Central memory CD8-positive, alpha-beta T cell (primary cell): ENCODE measurements at regions not wholly inside any gene's neighbourhood (a gene's known extent, or its start where the extent isn't known, plus 50 kb on each side); places are given as distances from the start of the nearest gene placed in this dataset.

Experiments used
- ATAC-seq: fragments of 150-1000 bp; cut with Tn5 transposase; replicated peaks from 2 replicates; pipeline ENCODE4 v1.10.0; 2022; ENCODE audit warnings: mild to moderate bottlenecking, moderate FRiP score, moderate number of reproducible peaks; ENCODE audit not compliant: poor library complexity, severe bottlenecking; ENCODE audit errors: extremely low read depth
- DNase-seq, 2 donors: peaks; one replicate each; pipeline ENCODE4 v3.0.0; 2021; ENCODE audit warnings: low spot score in 2 of 2
- H3K27ac Mint-ChIP-seq: one replicate; pipeline ENCODE4 v1.8.0; 2022; ENCODE audit warnings: low read depth, mild to moderate bottlenecking, moderate library complexity, mixed read lengths
- H3K27me3 Mint-ChIP-seq: one replicate; pipeline ENCODE4 v1.8.0; 2022; ENCODE audit warnings: mixed read lengths
- H3K36me3 Mint-ChIP-seq: one replicate; pipeline ENCODE4 v1.8.0; 2022; ENCODE audit warnings: mild to moderate bottlenecking, moderate library complexity, mixed read lengths; ENCODE audit not compliant: insufficient read depth
- H3K4me1 Mint-ChIP-seq: one replicate; pipeline ENCODE4 v1.8.0; 2022; ENCODE audit warnings: mixed read lengths
- H3K4me3 Mint-ChIP-seq: one replicate; pipeline ENCODE4 v1.8.0; 2022; ENCODE audit warnings: mild to moderate bottlenecking, moderate library complexity, mixed read lengths
- H3K9me3 Mint-ChIP-seq: one replicate; pipeline ENCODE4 v1.8.0; 2022; ENCODE audit warnings: mixed read lengths

DNA sequence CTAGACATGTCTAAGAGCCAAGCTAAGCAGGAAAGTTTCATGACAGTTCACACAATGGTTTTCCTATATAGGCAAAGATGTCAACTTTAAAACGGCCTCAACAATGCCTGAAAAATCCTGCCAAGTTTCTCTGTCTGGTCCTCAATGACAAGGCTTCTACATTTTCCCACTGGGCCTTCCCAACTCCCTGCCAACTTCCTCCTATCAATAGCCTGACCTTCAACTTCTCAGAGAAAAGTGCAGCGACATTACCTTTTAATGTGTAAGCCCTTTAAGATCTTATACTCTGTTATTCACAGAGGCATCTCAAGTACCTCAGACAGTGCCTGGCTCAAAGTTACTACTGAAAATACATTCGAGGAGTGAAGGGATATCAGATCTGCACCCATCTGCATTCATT is 56.2 kb upstream of the BTBD3 start:
- peaks cover 2% of the 10 kb centered on the region for H3K36me3 Mint-ChIP-seq
- no peak for DNase-seq

DNA sequence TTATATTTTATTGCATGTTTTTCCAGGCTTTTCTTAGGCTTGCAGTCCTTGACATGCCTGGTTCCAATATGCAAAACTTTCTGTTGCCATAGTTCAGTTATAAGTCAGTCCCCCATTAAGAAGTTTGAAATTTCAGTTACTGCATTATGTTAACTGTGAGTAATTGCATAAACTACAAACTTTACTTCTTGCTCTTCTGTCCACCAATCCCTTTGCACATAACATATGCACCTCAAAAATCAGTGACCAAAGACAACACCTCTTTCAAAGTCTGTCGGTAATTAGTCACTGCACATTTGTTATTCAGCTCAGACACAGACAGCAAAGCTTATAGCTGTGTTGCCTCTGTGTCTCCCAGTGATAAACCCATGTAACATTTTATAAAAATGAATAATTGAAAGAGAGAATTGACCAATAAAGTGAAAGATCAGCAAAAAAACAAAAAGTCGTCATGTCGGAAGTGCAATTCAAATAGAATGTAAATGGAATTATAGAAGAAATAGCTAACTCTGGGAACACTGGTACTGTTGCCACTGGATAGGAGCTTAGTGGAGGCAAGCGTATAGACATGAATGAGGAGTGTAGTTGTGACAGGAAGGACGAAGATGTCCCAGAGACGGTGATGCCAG is 50.3 kb upstream of the BTBD3 start:
- ATAC-seq, result no peak
- Mint-ChIP-seq H3K36me3 (peaks cover 2% of the 10 kb centered on the region), H3K9me3 (peaks cover 32% of the 10 kb centered on the region), H3K4me1 (no peaks in the 10 kb centered on the region), H3K27me3 (no peaks in the 10 kb centered on the region), H3K4me3 (no peak overlapping the region), H3K27ac (no peak overlapping the region)
- no peak for DNase-seq

More for the DNA sequence above, 56.2 kb upstream of the BTBD3 start:
- no peaks in the 10 kb centered on the region for H3K4me1 Mint-ChIP-seq
- H3K27me3 Mint-ChIP-seq, result no peaks in the 10 kb centered on the region
- H3K4me3 Mint-ChIP-seq, result no peak overlapping the region
- H3K9me3 Mint-ChIP-seq, result peaks cover 31% of the 10 kb centered on the region
- no peak for ATAC-seq
- no peak overlapping the region for H3K27ac Mint-ChIP-seq
